WI38 (cell line): ENCODE measurements at regions not wholly inside any gene's neighbourhood (a gene's known extent, or its start where the extent isn't known, plus 50 kb on each side); places are given as distances from the start of the nearest gene placed in this dataset.

ENCODE experiments used
- H3K4me3 ChIP-seq: 2 replicates; pipeline ENCODE4 v1.5.1; 2011; ENCODE audit warnings: low read depth, mild to moderate bottlenecking, control low read depth, low read length
- CTCF ChIP-seq: IDR thresholded peaks from 2 replicates; pipeline ENCODE4 v1.5.1; 2012; ENCODE audit warnings: low read depth, mild to moderate bottlenecking, control low read depth, low read length

- TF ChIP-seq CTCF: no peak
- no peak overlapping the region for H3K4me3 ChIP-seq
Observed at GRCh38 chr5:25500635-25501034, 855.9 kb upstream of the CDH10 start.

GRCh38 chr5:25489834-25490538 is 845.2 kb upstream of the CDH10 start:
- TF ChIP-seq CTCF: no peak

GRCh38 chr5:25488119-25488518 is 843.3 kb upstream of the CDH10 start:
- H3K4me3 ChIP-seq: no peak overlapping the region
- TF ChIP-seq CTCF: no peak

More at GRCh38 chr5:25489834-25490538, 845.2 kb upstream of the CDH10 start:
- no peak overlapping the region for H3K4me3 ChIP-seq

- no peak for TF ChIP-seq CTCF
- H3K4me3 ChIP-seq: no peak overlapping the region
Observed at GRCh38 chr5:25484391-25484790, 839.6 kb upstream of the CDH10 start.

GRCh38 chr5:25481463-25481862 is 836.7 kb upstream of the CDH10 start:
- no peak for TF ChIP-seq CTCF
- H3K4me3 ChIP-seq: no peak overlapping the region

- no peak overlapping the region for H3K4me3 ChIP-seq
- TF ChIP-seq CTCF: no peak
Observed at GRCh38 chr5:25459082-25459481, 814.3 kb upstream of the CDH10 start.

GRCh38 chr5:25458628-25459027 is 813.9 kb upstream of the CDH10 start:
- H3K4me3 ChIP-seq: no peak overlapping the region
- TF ChIP-seq CTCF: no peak
